Astrocyte of the spinal cord (primary cell): ENCODE measurements at regions not wholly inside any gene's neighbourhood (a gene's known extent, or its start where the extent isn't known, plus 50 kb on each side); places are given as distances from the start of the nearest gene placed in this dataset.

Experiments
- DNase-seq: peaks from one replicate; pipeline ENCODE4 v3.0.0; 2011; ENCODE audit warnings: low read depth, low spot score
- H3K4me3 ChIP-seq: 2 replicates; pipeline ENCODE4 v1.5.1; 2011; ENCODE audit warnings: low read depth, mild to moderate bottlenecking, low read length, moderate library complexity
- in situ Hi-C: cut with HindIII; loops from 2 replicates; pipeline ENCODE4 v1.10.0; 2017; ENCODE audit warnings: low sequenced_read_pairs
- TF ChIP-seq, protein P1 (sequence below): IDR thresholded peaks from 2 replicates; pipeline ENCODE4 v1.5.1; 2012; ENCODE audit warnings: low read depth, mild to moderate bottlenecking, low read length, inconsistent platforms

GRCh38 chr1:208528578-208529240 lies 284.5 kb upstream of the PLXNA2 start:
- TF ChIP-seq, protein P1, sequence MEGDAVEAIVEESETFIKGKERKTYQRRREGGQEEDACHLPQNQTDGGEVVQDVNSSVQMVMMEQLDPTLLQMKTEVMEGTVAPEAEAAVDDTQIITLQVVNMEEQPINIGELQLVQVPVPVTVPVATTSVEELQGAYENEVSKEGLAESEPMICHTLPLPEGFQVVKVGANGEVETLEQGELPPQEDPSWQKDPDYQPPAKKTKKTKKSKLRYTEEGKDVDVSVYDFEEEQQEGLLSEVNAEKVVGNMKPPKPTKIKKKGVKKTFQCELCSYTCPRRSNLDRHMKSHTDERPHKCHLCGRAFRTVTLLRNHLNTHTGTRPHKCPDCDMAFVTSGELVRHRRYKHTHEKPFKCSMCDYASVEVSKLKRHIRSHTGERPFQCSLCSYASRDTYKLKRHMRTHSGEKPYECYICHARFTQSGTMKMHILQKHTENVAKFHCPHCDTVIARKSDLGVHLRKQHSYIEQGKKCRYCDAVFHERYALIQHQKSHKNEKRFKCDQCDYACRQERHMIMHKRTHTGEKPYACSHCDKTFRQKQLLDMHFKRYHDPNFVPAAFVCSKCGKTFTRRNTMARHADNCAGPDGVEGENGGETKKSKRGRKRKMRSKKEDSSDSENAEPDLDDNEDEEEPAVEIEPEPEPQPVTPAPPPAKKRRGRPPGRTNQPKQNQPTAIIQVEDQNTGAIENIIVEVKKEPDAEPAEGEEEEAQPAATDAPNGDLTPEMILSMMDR = no peak
- DNase-seq = no peak
- H3K4me3 ChIP-seq = no peak overlapping the region
- in situ Hi-C loops = no loop called here

DNA sequence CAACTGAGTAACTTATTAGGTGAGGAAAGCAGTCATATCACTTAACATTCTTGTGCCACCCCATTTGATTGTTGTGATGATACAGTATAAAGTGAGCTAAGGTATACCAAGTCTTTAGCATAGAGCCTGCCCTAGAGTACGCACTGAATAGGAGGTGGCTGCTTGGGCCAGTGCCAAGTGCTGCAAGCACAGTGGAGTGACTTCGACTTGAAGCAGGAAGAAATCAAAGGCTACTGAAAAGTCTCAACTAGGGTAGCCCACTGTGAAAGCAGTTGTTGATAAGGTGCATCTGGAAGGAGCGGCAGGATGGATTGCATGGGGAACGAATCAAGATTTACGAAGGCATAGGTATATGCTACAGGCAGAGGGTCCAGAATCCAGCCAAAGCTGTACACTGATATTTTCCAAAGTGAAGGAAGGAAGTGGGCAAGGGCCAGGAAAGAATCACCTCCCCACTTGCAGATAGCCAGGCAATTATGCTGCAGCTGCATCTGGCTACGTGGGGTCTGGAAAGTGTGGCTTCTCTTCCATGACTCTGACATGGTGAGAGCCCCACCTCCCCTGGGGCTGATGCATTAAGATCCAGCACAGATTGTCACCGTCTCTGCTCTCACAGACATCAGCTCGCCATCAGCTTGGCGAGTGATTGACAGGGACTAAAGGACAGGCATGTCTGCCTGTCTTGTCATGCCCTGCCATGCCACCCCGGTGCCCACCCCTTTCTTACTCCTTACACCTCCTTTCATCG lies 287.0 kb upstream of the PLXNA2 start:
- TF ChIP-seq, protein P1 = no peak
- in situ Hi-C loops = no loop called here
- no peak for DNase-seq
- H3K4me3 ChIP-seq = no peak overlapping the region

GRCh38 chr1:208533746-208534598 lies 289.8 kb upstream of the PLXNA2 start:
- TF ChIP-seq, protein P1 = no peak
- no peak for DNase-seq
- H3K4me3 ChIP-seq = no peak overlapping the region
- in situ Hi-C loops = no loop called here

GRCh38 chr1:208534599-208534897 lies 290.4 kb upstream of the PLXNA2 start:
- H3K4me3 ChIP-seq = no peak overlapping the region
- TF ChIP-seq, protein P1 = no peak
- in situ Hi-C loops = no loop called here
- DNase-seq = no peak

- no peak for DNase-seq
- H3K4me3 ChIP-seq = no peak overlapping the region
- TF ChIP-seq, protein P1 = no peak
- in situ Hi-C loops = no loop called here
Measured at GRCh38 chr1:208534979-208535378, 290.8 kb upstream of the PLXNA2 start.

DNA sequence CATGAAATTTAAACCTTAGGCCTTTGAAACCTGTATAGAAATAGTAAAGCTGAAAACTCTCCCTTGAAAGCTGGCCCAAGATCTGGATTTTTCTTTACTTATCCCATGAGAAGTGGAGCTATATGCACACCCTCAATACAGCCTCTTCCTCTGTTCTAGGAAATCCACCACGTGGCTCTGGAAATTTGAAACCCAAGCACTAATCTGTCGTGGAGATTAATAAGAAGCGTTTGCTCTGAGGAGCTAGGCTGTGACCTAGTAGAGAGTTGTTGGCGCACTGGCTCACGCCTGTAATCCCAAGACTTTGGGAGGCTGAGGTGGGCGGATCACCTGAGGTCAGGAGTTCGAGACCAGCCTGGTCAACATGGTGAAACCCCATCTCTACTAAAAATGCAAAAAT lies 291.3 kb upstream of the PLXNA2 start:
- TF ChIP-seq, protein P1 = no peak
- in situ Hi-C loops = no loop called here
- H3K4me3 ChIP-seq = no peak overlapping the region
- DNase-seq = no peak
